HEK293 (cell line): ENCODE measurements at regions not wholly inside any gene's neighbourhood (a gene's known extent, or its start where the extent isn't known, plus 50 kb on each side); places are given as distances from the start of the nearest gene placed in this dataset.

ENCODE experiments used
- CTCF ChIA-PET: fragments of 350-600 bp; formaldehyde crosslinking; extraction: SDS; loops from one replicate; lab custom pipeline; 2021; ENCODE audit warnings: antibody characterized with exemption; lab: Yijun Ruan, JAX
- POLR2A ChIA-PET: fragments of 300-600 bp; formaldehyde crosslinking; extraction: SDS; loops from one replicate; lab custom pipeline; 2020; ENCODE audit warnings: antibody characterized with exemption, inconsistent platforms; lab: Yijun Ruan, JAX
- H3K27ac ChIP-seq: fragments of 200-500 bp; sonication (Bioruptor generic); 2 replicates; pipeline ENCODE4 v1.5.1; 2014; ENCODE audit warnings: low read depth, low read length, control low read depth, inconsistent platforms; ENCODE audit errors: extremely low read depth
- H3K36me3 ChIP-seq, 2 experiments: fragments of 200-500 bp in 1 of 2; sonication (Bioruptor generic) in 1 of 2; 1 replicate in 1 of 2; 2 replicates in 1 of 2; pipeline ENCODE4 v1.5.1; 2014 to 2017; ENCODE audit warnings: inconsistent platforms in 2 of 2, low read length in 2 of 2; ENCODE audit not compliant: control insufficient read depth in 2 of 2, insufficient read depth in 1 of 2
- H3K4me1 ChIP-seq: fragments of 200-500 bp; sonication (Bioruptor generic); 2 replicates; pipeline ENCODE4 v1.5.1; 2014; ENCODE audit warnings: mild to moderate bottlenecking, low read length, inconsistent platforms; ENCODE audit not compliant: control insufficient read depth, insufficient read depth
- H3K4me3 ChIP-seq: 2 replicates; pipeline ENCODE4 v1.5.1; 2011; ENCODE audit warnings: low read depth, mild to moderate bottlenecking, control low read depth, low read length, moderate library complexity
- H3K9me3 ChIP-seq: fragments of 200-500 bp; sonication (Bioruptor generic); 2 replicates; pipeline ENCODE4 v1.5.1; 2014; ENCODE audit warnings: low read depth, low read length, inconsistent platforms; ENCODE audit not compliant: control insufficient read depth, insufficient read depth
- ATF2 ChIP-seq: fragments of 450-650 bp; formaldehyde crosslinking; IDR thresholded peaks from 2 replicates; pipeline ENCODE4 v1.5.1; 2016; ENCODE audit warnings: missing biosample characterization, missing genetic modification characterization, low read depth
- BCL6B ChIP-seq: fragments of 450-650 bp; formaldehyde crosslinking; IDR thresholded peaks from 2 replicates; pipeline ENCODE4 v1.5.1; 2017; ENCODE audit warnings: missing biosample characterization, missing genetic modification characterization
- ELK4 ChIP-seq: IDR thresholded peaks from 2 replicates; pipeline ENCODE4 v1.6.1; 2011; ENCODE audit warnings: mild to moderate bottlenecking, low read depth, low read length, borderline replicate concordance
- MZF1 ChIP-seq: fragments of 450-650 bp; formaldehyde crosslinking; IDR thresholded peaks from 2 replicates; pipeline ENCODE4 v1.5.1; 2017; ENCODE audit warnings: missing biosample characterization, missing genetic modification characterization, borderline replicate concordance
- SCRT1 ChIP-seq: fragments of 450-650 bp; formaldehyde crosslinking; IDR thresholded peaks from 2 replicates; pipeline ENCODE4 v1.5.1; 2016; ENCODE audit warnings: missing biosample characterization, missing genetic modification characterization, borderline replicate concordance
- SP2 ChIP-seq: fragments of 450-650 bp; formaldehyde crosslinking; IDR thresholded peaks from 2 replicates; pipeline ENCODE4 v1.5.1; 2016; ENCODE audit warnings: missing biosample characterization, missing genetic modification characterization
- ZBTB1 ChIP-seq: fragments of 450-650 bp; formaldehyde crosslinking; IDR thresholded peaks from 2 replicates; pipeline ENCODE4 v1.5.1; 2016; ENCODE audit warnings: missing biosample characterization, missing genetic modification characterization
- ZNF10 ChIP-seq: fragments of 450-650 bp; formaldehyde crosslinking; IDR thresholded peaks from 2 replicates; pipeline ENCODE4 v1.5.1; 2017; ENCODE audit warnings: missing biosample characterization, missing genetic modification characterization
- ZNF112 ChIP-seq: fragments of 450-650 bp; formaldehyde crosslinking; IDR thresholded peaks from 2 replicates; pipeline ENCODE4 v1.5.0; 2017; ENCODE audit warnings: missing biosample characterization, missing genetic modification characterization
- ZNF114 ChIP-seq: fragments of 450-650 bp; formaldehyde crosslinking; IDR thresholded peaks from 2 replicates; pipeline ENCODE4 v1.5.0; 2017; ENCODE audit warnings: missing biosample characterization, missing genetic modification characterization
- ZNF26 ChIP-seq: fragments of 450-650 bp; formaldehyde crosslinking; IDR thresholded peaks from 2 replicates; pipeline ENCODE4 v1.5.1; 2016; ENCODE audit warnings: missing biosample characterization, missing genetic modification characterization
- ZNF366 ChIP-seq: fragments of 450-650 bp; formaldehyde crosslinking; conservative IDR thresholded peaks from 2 replicates; pipeline ENCODE4 v1.5.1; 2016; ENCODE audit warnings: missing biosample characterization, missing genetic modification characterization
- ZNF549 ChIP-seq: fragments of 450-650 bp; IDR thresholded peaks from 2 replicates; pipeline ENCODE4 v1.5.1; 2018; ENCODE audit warnings: missing biosample characterization, missing genetic modification characterization, mild to moderate bottlenecking, inconsistent platforms, moderate library complexity
- ZNF560 ChIP-seq: fragments of 450-650 bp; formaldehyde crosslinking; IDR thresholded peaks from 2 replicates; pipeline ENCODE4 v1.5.1; 2017; ENCODE audit warnings: missing biosample characterization, missing genetic modification characterization, borderline replicate concordance
- ZNF561 ChIP-seq: fragments of 450-650 bp; IDR thresholded peaks from 2 replicates; pipeline ENCODE4 v1.5.1; 2018; ENCODE audit warnings: missing biosample characterization, missing genetic modification characterization, borderline replicate concordance
- ZNF629 ChIP-seq: fragments of 450-650 bp; formaldehyde crosslinking; IDR thresholded peaks from 2 replicates; pipeline ENCODE4 v1.5.1; 2017; ENCODE audit warnings: missing biosample characterization, missing genetic modification characterization
- ZNF658 ChIP-seq: fragments of 450-650 bp; formaldehyde crosslinking; IDR thresholded peaks from 2 replicates; pipeline ENCODE4; 2016; ENCODE audit warnings: missing biosample characterization, missing genetic modification characterization
- ZNF660 ChIP-seq: fragments of 450-650 bp; IDR thresholded peaks from 2 replicates; pipeline ENCODE4 v1.5.1; 2018; ENCODE audit warnings: missing biosample characterization, mild to moderate bottlenecking, missing genetic modification characterization
- ZXDB ChIP-seq: fragments of 450-650 bp; formaldehyde crosslinking; IDR thresholded peaks from 2 replicates; pipeline ENCODE4 v1.5.1; 2016; ENCODE audit warnings: missing biosample characterization, missing genetic modification characterization

GRCh38 chr5:133778636-133779035 is 166.3 kb upstream of the FSTL4 start:
- no peaks in the 10 kb centered on the region for H3K4me1 ChIP-seq
- no peak for TF ChIP-seq SCRT1 (tag by site-specific recombination)
- TF ChIP-seq ZNF549 (tag by site-specific recombination), result no peak
- TF ChIP-seq MZF1 (tag by site-specific recombination), result no peak
- TF ChIP-seq ZXDB (tag by site-specific recombination), result no peak
- TF ChIP-seq, all 188 proteins: peak for 0
- POLR2A ChIA-PET, result no interaction called here
- H3K27ac ChIP-seq, result no peak overlapping the region
- CTCF ChIA-PET, result interaction anchor here (0.6 to 1.9 kb wide), 3 partner anchors 24 to 166 kb away, joined by 3 to 7 read pairs (median 3); no protein-coding TSS in a partner anchor
- H3K4me3 ChIP-seq, result no peak overlapping the region
- no peaks in the 10 kb centered on the region for H3K36me3 ChIP-seq
- no peaks in the 10 kb centered on the region for H3K9me3 ChIP-seq

GRCh38 chr5:133777951-133778350 is 165.6 kb upstream of the FSTL4 start:
- no peaks in the 10 kb centered on the region for H3K36me3 ChIP-seq
- CTCF ChIA-PET, result interaction anchor here (1.0 to 1.9 kb wide), 2 partner anchors 24 to 167 kb away, joined by 3 to 7 read pairs; no protein-coding TSS in a partner anchor
- no peak for TF ChIP-seq MZF1 (tag by site-specific recombination)
- no peak for TF ChIP-seq ZNF560 (tag by site-specific recombination)
- TF ChIP-seq ZNF114 (tag by site-specific recombination), result no peak
- no peak for TF ChIP-seq ZNF561 (tag by site-specific recombination)
- no peak for TF ChIP-seq ZNF660 (tag by site-specific recombination)
- H3K9me3 ChIP-seq, result no peaks in the 10 kb centered on the region
- H3K4me3 ChIP-seq, result no peak overlapping the region
- POLR2A ChIA-PET, result no interaction called here
- no peaks in the 10 kb centered on the region for H3K4me1 ChIP-seq
- no peak overlapping the region for H3K27ac ChIP-seq

- Histone ChIP-seq H3K27ac (no peak overlapping the region), H3K36me3 (no peaks in the 10 kb centered on the region), H3K9me3 (no peaks in the 10 kb centered on the region), H3K4me1 (no peaks in the 10 kb centered on the region), H3K4me3 (no peak overlapping the region)
- ChIA-PET CTCF (no interaction called here), POLR2A (no interaction called here)
- TF ChIP-seq ZNF10 (tag by site-specific recombination) (no peak), BCL6B (tag by site-specific recombination) (no peak), ZNF658 (no peak), ATF2 (tag by site-specific recombination) (no peak)
Observed at GRCh38 chr5:133775584-133776304, 163.4 kb upstream of the FSTL4 start.

- Histone ChIP-seq H3K4me3 (no peak overlapping the region), H3K27ac (no peak overlapping the region), H3K4me1 (no peaks in the 10 kb centered on the region), H3K9me3 (no peaks in the 10 kb centered on the region), H3K36me3 (no peaks in the 10 kb centered on the region)
- CTCF ChIA-PET, result no interaction called here
- POLR2A ChIA-PET, result no interaction called here
- TF ChIP-seq SP2 (tag by site-specific recombination), result no peak
- no peak for TF ChIP-seq ZNF26 (tag by site-specific recombination)
- no peak for TF ChIP-seq ZBTB1 (tag by site-specific recombination)
- TF ChIP-seq ZNF366 (tag by site-specific recombination), result no peak
- no peak for TF ChIP-seq ELK4
- TF ChIP-seq ZNF629 (tag by site-specific recombination), result no peak
- TF ChIP-seq ZNF112, result no peak
- TF ChIP-seq, all 188 proteins: peak for 0
Observed at GRCh38 chr5:133773247-133774202, 161.2 kb upstream of the FSTL4 start.
